Brain pericyte (primary cell): ENCODE measurements at regions not wholly inside any gene's neighbourhood (a gene's known extent, or its start where the extent isn't known, plus 50 kb on each side); places are given as distances from the start of the nearest gene placed in this dataset.

Experiments
- DNase-seq: peaks from one replicate; pipeline ENCODE4 v3.0.0-alpha.2; 2012; ENCODE audit warnings: low read depth, low spot score

GRCh38 chrX:44470816-44471215 lies 71.8 kb downstream of the FUNDC1 start:
- DNase-seq: no peak

GRCh38 chrX:44462850-44463249 lies 79.8 kb downstream of the FUNDC1 start:
- no peak for DNase-seq

GRCh38 chrX:44459501-44459900 lies 83.2 kb downstream of the FUNDC1 start:
- no peak for DNase-seq

GRCh38 chrX:44456685-44457084 lies 86.0 kb downstream of the FUNDC1 start:
- no peak for DNase-seq

GRCh38 chrX:44451056-44451455 lies 91.6 kb downstream of the FUNDC1 start:
- no peak for DNase-seq

GRCh38 chrX:44447214-44447613 lies 95.4 kb downstream of the FUNDC1 start:
- DNase-seq: no peak

GRCh38 chrX:44440006-44440405 lies 96.5 kb upstream of the EFHC2 start:
- DNase-seq: no peak

- no peak for DNase-seq
Measured at GRCh38 chrX:44439242-44439794, 95.8 kb upstream of the EFHC2 start.

GRCh38 chrX:44435047-44435446 lies 91.6 kb upstream of the EFHC2 start:
- no peak for DNase-seq

GRCh38 chrX:44433556-44433955 lies 90.1 kb upstream of the EFHC2 start:
- DNase-seq: no peak

GRCh38 chrX:44432641-44433040 lies 89.2 kb upstream of the EFHC2 start:
- DNase-seq: peak; percentile 36

- no peak for DNase-seq
Measured at GRCh38 chrX:44431194-44431593, 87.7 kb upstream of the EFHC2 start.

- no peak for DNase-seq
Measured at GRCh38 chrX:44428989-44429627, 85.6 kb upstream of the EFHC2 start.

GRCh38 chrX:44422631-44423030 lies 79.2 kb upstream of the EFHC2 start:
- no peak for DNase-seq

GRCh38 chrX:44415639-44416386 lies 72.3 kb upstream of the EFHC2 start:
- DNase-seq: no peak

GRCh38 chrX:44401151-44401550 lies 57.7 kb upstream of the EFHC2 start:
- no peak for DNase-seq

- peak; percentile 7 for DNase-seq
Measured at GRCh38 chrX:44400588-44400987, 57.1 kb upstream of the EFHC2 start.

- DNase-seq: no peak
Measured at GRCh38 chrX:44400161-44400560, 56.7 kb upstream of the EFHC2 start.
